CD14-positive monocyte (primary cell): ENCODE measurements at regions not wholly inside any gene's neighbourhood (a gene's known extent, or its start where the extent isn't known, plus 50 kb on each side); places are given as distances from the start of the nearest gene placed in this dataset.
A peak's percentile ranks its signal among the peaks of the same experiment; 100 is the strongest.

Source experiments
- DNase-seq, 3 donors: peaks; one replicate each; pipeline ENCODE4 v3.0.0-alpha.2; 2011 to 2022
- H2AFZ ChIP-seq: 2 replicates; pipeline ENCODE4 v1.6.0; 2012; ENCODE audit warnings: mild to moderate bottlenecking, low read depth, low read length, inconsistent platforms; ENCODE audit not compliant: insufficient read depth, poor library complexity, severe bottlenecking
- H3K27ac ChIP-seq, 2 donors: 1 replicate in 1 of 2; 2 replicates in 1 of 2; pipeline ENCODE4 v1.5.1; 2012 to 2013; ENCODE audit warnings: low read length in 2 of 2, control low read depth in 1 of 2, inconsistent platforms in 1 of 2, low read depth in 1 of 2, mild to moderate bottlenecking in 1 of 2
- H3K27me3 ChIP-seq, 2 donors: one replicate each; pipeline versions ENCODE4 v1.6.0 to v1.6.1; 2011 to 2013; ENCODE audit warnings: low read length in 2 of 2; ENCODE audit not compliant: control insufficient read depth in 2 of 2, insufficient read depth in 2 of 2
- H3K36me3 ChIP-seq, 2 donors: replicated peaks in 1 of 2; 1 replicate in 1 of 2; 2 replicates in 1 of 2; pipeline versions ENCODE4 v1.5.1 to v1.6.1; 2012 to 2013; ENCODE audit warnings: low read length in 2 of 2, control low read depth in 1 of 2, inconsistent platforms in 1 of 2, mild to moderate bottlenecking in 1 of 2; ENCODE audit not compliant: insufficient read depth in 2 of 2, control insufficient read depth in 1 of 2
- H3K4me1 ChIP-seq, 2 donors: 1 replicate in 1 of 2; 2 replicates in 1 of 2; pipeline versions ENCODE4 v1.5.1 to v1.6.1; 2012 to 2013; ENCODE audit warnings: low read length in 2 of 2, control low read depth in 1 of 2, inconsistent platforms in 1 of 2, mild to moderate bottlenecking in 1 of 2, moderate library complexity in 1 of 2; ENCODE audit not compliant: insufficient read depth in 2 of 2, control insufficient read depth in 1 of 2
- H3K4me2 ChIP-seq: replicated peaks from 2 replicates; pipeline ENCODE3; 2012; ENCODE audit warnings: low read length, moderate library complexity, mild to moderate bottlenecking; ENCODE audit not compliant: poor library complexity, severe bottlenecking; ENCODE audit errors: extremely low read depth
- H3K4me3 ChIP-seq, 3 experiments: fragments of 200-600 bp in 1 of 3; sonication (generic) in 1 of 3; replicated peaks in 1 of 3; 1 replicate in 2 of 3; 2 replicates in 1 of 3; pipeline ENCODE4 v1.5.1; 2011 to 2013; ENCODE audit warnings: low read length in 3 of 3, mild to moderate bottlenecking in 3 of 3, control low read depth in 2 of 3, low read depth in 2 of 3, inconsistent platforms in 1 of 3, moderate library complexity in 1 of 3
- H3K79me2 ChIP-seq: 2 replicates; pipeline ENCODE4 v1.6.0; 2012; ENCODE audit warnings: mild to moderate bottlenecking, control low read depth, inconsistent platforms, low read length, moderate library complexity; ENCODE audit not compliant: insufficient read depth
- H3K9ac ChIP-seq: 2 replicates; pipeline ENCODE4 v1.6.0; 2017; ENCODE audit warnings: low read length, mild to moderate bottlenecking; ENCODE audit not compliant: insufficient read depth, poor library complexity, severe bottlenecking
- H3K9me3 ChIP-seq, 2 donors: replicated peaks in 1 of 2; 1 replicate in 1 of 2; 2 replicates in 1 of 2; pipeline versions ENCODE4 v1.5.1 to v1.6.1; 2012 to 2013; ENCODE audit warnings: low read length in 2 of 2, control low read depth in 1 of 2; ENCODE audit not compliant: control insufficient read depth in 1 of 2, insufficient read depth in 1 of 2
- H4K20me1 ChIP-seq: 2 replicates; pipeline ENCODE4 v1.6.0; 2012; ENCODE audit warnings: mild to moderate bottlenecking, low read length, control low read depth, moderate library complexity; ENCODE audit not compliant: insufficient read depth
- H3K27ac Mint-ChIP-seq, 7 donors: one replicate each; pipeline ENCODE4 v1.8.0; 2020; ENCODE audit warnings: mild to moderate bottlenecking in 7 of 7, mixed read lengths in 7 of 7, moderate library complexity in 6 of 7, inconsistent platforms in 2 of 7
- H3K27me3 Mint-ChIP-seq, 3 donors: one replicate each; pipeline ENCODE4 v1.8.0; 2021 to 2022; ENCODE audit warnings: low read depth in 3 of 3, mild to moderate bottlenecking in 3 of 3, mixed read lengths in 3 of 3, moderate library complexity in 3 of 3, inconsistent platforms in 1 of 3
- H3K36me3 Mint-ChIP-seq, 2 donors: one replicate each; pipeline ENCODE4 v1.8.0; 2020; ENCODE audit warnings: mixed read lengths in 2 of 2, inconsistent platforms in 1 of 2, mild to moderate bottlenecking in 1 of 2
- H3K4me1 Mint-ChIP-seq: one replicate; pipeline ENCODE4 v1.8.0; 2020; ENCODE audit warnings: mild to moderate bottlenecking, mixed read lengths
- H3K4me3 Mint-ChIP-seq, 2 donors: one replicate each; pipeline ENCODE4 v1.8.0; 2020; ENCODE audit warnings: mild to moderate bottlenecking in 2 of 2, mixed read lengths in 2 of 2, moderate library complexity in 1 of 2
- H3K9me3 Mint-ChIP-seq, 7 donors: one replicate each; pipeline ENCODE4 v1.8.0; 2020 to 2022; ENCODE audit warnings: mixed read lengths in 7 of 7, mild to moderate bottlenecking in 6 of 7, moderate library complexity in 6 of 7, inconsistent platforms in 2 of 7
- CTCF ChIP-seq: fragments of 200-600 bp; IDR thresholded peaks from one replicate; pipeline ENCODE4 v1.8.0; 2022; ENCODE audit warnings: antibody characterized with exemption, mild to moderate bottlenecking
- WGBS: methylation state at CpG from one replicate; pipeline ENCODE4 v1.1.5; 2013; ENCODE audit warnings: missing lambda C conversion rate; ENCODE audit not compliant: insufficient coverage; 5-methylcytosine and 5-hydroxymethylcytosine counted together
- intact Hi-C, 2 donors: fragments of 100-400 bp; cut with micrococcal nuclease; formaldehyde crosslinking; loops; one replicate each; pipeline versions ENCODE4 v1.15.0 to v1.15.1; 2023

- Histone ChIP-seq H3K9ac (no peak overlapping the region), H3K4me2 (peak overlapping the region; percentile 3), H3K4me3 (no peak overlapping the region), H3K36me3 (no peaks in the 10 kb centered on the region), H3K27ac (no peak overlapping the region), H2AFZ (no peak overlapping the region), H3K79me2 (no peaks in the 10 kb centered on the region), H3K4me1 (peaks cover 0 to 18% of the 10 kb centered on the region in 2 donors), H3K9me3 (no peaks in the 10 kb centered on the region), H3K27me3 (no peaks in the 10 kb centered on the region), H4K20me1 (no peaks in the 10 kb centered on the region)
- no peak for TF ChIP-seq CTCF
- WGBS = no CpG with 5 or more reads among the region's 1 CpG
- Mint-ChIP-seq H3K9me3 (no peaks in the 10 kb centered on the region), H3K4me1 (peaks cover 24% of the 10 kb centered on the region), H3K27ac (no peak overlapping the region), H3K36me3 (no peaks in the 10 kb centered on the region), H3K4me3 (no peak overlapping the region), H3K27me3 (peaks cover 0 to 2% (median 0%) of the 10 kb centered on the region in 3 donors)
- no peak for DNase-seq
- intact Hi-C loops = no loop called here
These were observed 162.7 kb upstream of the CDK1 start for GRCh38 chr10:60615541-60615940.

- no peak for TF ChIP-seq CTCF
- WGBS = no CpG with 5 or more reads among the region's 2 CpGs
- Mint-ChIP-seq H3K4me1 (peaks cover 24% of the 10 kb centered on the region), H3K27ac (no peak overlapping the region), H3K4me3 (no peak overlapping the region), H3K27me3 (peaks cover 0 to 2% (median 0%) of the 10 kb centered on the region in 3 donors), H3K9me3 (no peaks in the 10 kb centered on the region), H3K36me3 (no peaks in the 10 kb centered on the region)
- Histone ChIP-seq H3K27me3 (no peaks in the 10 kb centered on the region), H3K4me1 (peaks cover 0 to 18% of the 10 kb centered on the region in 2 donors), H3K9ac (no peak overlapping the region), H2AFZ (no peak overlapping the region), H3K36me3 (no peaks in the 10 kb centered on the region), H4K20me1 (no peaks in the 10 kb centered on the region), H3K4me3 (no peak overlapping the region), H3K9me3 (no peaks in the 10 kb centered on the region), H3K79me2 (no peaks in the 10 kb centered on the region), H3K4me2 (no peak overlapping the region), H3K27ac (no peak overlapping the region)
- intact Hi-C loops = no loop called here
- no peak for DNase-seq
These were observed 163.9 kb upstream of the CDK1 start for GRCh38 chr10:60614363-60614762.
